Ovary (tissue), 7 donors: ENCODE measurements at regions not wholly inside any gene's neighbourhood (a gene's known extent, or its start where the extent isn't known, plus 50 kb on each side); places are given as distances from the start of the nearest gene placed in this dataset.

Experiments
- DNase-seq, 5 donors: peaks; one replicate each; pipeline ENCODE4 v3.0.0-alpha.2; 2019 to 2020
- H3K27ac ChIP-seq, 2 donors: fragments of 200-600 bp; one replicate each; pipeline versions ENCODE4 v1.5.1 to v1.8.0; 2019 to 2022
- H3K27me3 ChIP-seq: fragments of 200-600 bp; one replicate; pipeline ENCODE4 v1.8.0; 2022
- H3K36me3 ChIP-seq: fragments of 200-600 bp; sonication (generic); one replicate; pipeline ENCODE4 v1.5.1; 2019
- H3K4me1 ChIP-seq: one replicate; pipeline ENCODE4 v1.8.1; 2013; ENCODE audit warnings: mild to moderate bottlenecking, moderate library complexity; ENCODE audit not compliant: insufficient read depth
- H3K4me3 ChIP-seq: fragments of 200-600 bp; sonication (generic); one replicate; pipeline ENCODE4 v1.5.1; 2017
- H3K9me3 ChIP-seq, 2 donors: fragments of 200-600 bp in 1 of 2; sonication (generic) in 1 of 2; one replicate each; pipeline versions ENCODE4 v1.5.1 to v1.8.1; 2013 to 2019; ENCODE audit warnings: mild to moderate bottlenecking in 1 of 2, moderate library complexity in 1 of 2
- CTCF ChIP-seq, 3 donors: fragments of 450-650 bp in 2 of 3; fragments of 200-600 bp in 1 of 3; IDR thresholded peaks; one replicate each; pipeline versions ENCODE4 v1.5.1 to v1.8.0; 2016 to 2022; ENCODE audit warnings: antibody characterized with exemption in 3 of 3, mild to moderate bottlenecking in 1 of 3
- EP300 ChIP-seq: sonication (generic); formaldehyde crosslinking; IDR thresholded peaks from one replicate; pipeline ENCODE4 v1.6.1; 2017; ENCODE audit warnings: antibody characterized with exemption
- POLR2A ChIP-seq: fragments of 450-650 bp; IDR thresholded peaks from one replicate; pipeline ENCODE4 v1.6.1; 2017; ENCODE audit warnings: antibody characterized with exemption, mild to moderate bottlenecking, moderate library complexity
- WGBS, 3 donors: extraction: QIAGEN DNeasy Blood & Tissue Kit in 1 of 3; methylation state at CpG; one replicate each; pipeline versions ENCODE4 v1.1.5 to v1.1.7; 2013 to 2017; 5-methylcytosine and 5-hydroxymethylcytosine counted together
- intact Hi-C, 4 donors: fragments of 100-400 bp; cut with DNase I; formaldehyde crosslinking; loops; one replicate each; pipeline versions ENCODE4 v1.11.0 to v1.15.1; 2022 to 2023
- donor health status: DM: no; HTN: no; CAD: no; lungs with moderate emphysema.
- donor health status: DM: no; HTN: no; CAD: no.
- donor health status: Bipolar disorder and iron deficiency.
- donor health status: DM: no; HTN: no; CAD: no.
- donor health status: DM: yes; HTN: yes; CAD: no.

GRCh38 chr14:57066463-57066862 is 202.2 kb downstream of the EXOC5 start:
- H3K27ac ChIP-seq: no peak overlapping the region
- intact Hi-C loops: no loop called here
- WGBS, 3 donors: 36 to 54% (median 53%) methylated on average over 4 of the region's 4 CpGs
- DNase-seq: no peak
- no peaks in the 10 kb centered on the region for H3K36me3 ChIP-seq
- no peak overlapping the region for H3K4me3 ChIP-seq
- no peaks in the 10 kb centered on the region for H3K27me3 ChIP-seq
- no peaks in the 10 kb centered on the region for H3K9me3 ChIP-seq
- TF ChIP-seq POLR2A (no peak), CTCF (IDR thresholded peaks at IDR 0.05) (no peak), EP300 (no peak)
- no peaks in the 10 kb centered on the region for H3K4me1 ChIP-seq

GRCh38 chr14:57061009-57061711 is 207.5 kb downstream of the EXOC5 start:
- no peak overlapping the region for H3K4me3 ChIP-seq
- TF ChIP-seq POLR2A (no peak), CTCF (IDR thresholded peaks at IDR 0.05) (no peak), EP300 (no peak)
- H3K36me3 ChIP-seq: no peaks in the 10 kb centered on the region
- no peak for DNase-seq
- intact Hi-C loops: no loop called here
- H3K27me3 ChIP-seq: no peaks in the 10 kb centered on the region
- H3K9me3 ChIP-seq: no peaks in the 10 kb centered on the region
- no peak overlapping the region for H3K27ac ChIP-seq
- H3K4me1 ChIP-seq: no peaks in the 10 kb centered on the region
- 84 to 90% (median 87%) methylated on average over 5 of the region's 5 CpGs for WGBS, 3 donors

- Histone ChIP-seq H3K4me1 (no peaks in the 10 kb centered on the region), H3K27ac (no peak overlapping the region), H3K9me3 (no peaks in the 10 kb centered on the region), H3K27me3 (no peaks in the 10 kb centered on the region), H3K4me3 (no peak overlapping the region), H3K36me3 (no peaks in the 10 kb centered on the region)
- 43 to 62% (median 59%) methylated on average over 6 of the region's 6 CpGs for WGBS, 3 donors
- DNase-seq: no peak
- intact Hi-C loops: no loop called here
- no peak for TF ChIP-seq CTCF (IDR thresholded peaks at IDR 0.05)
- TF ChIP-seq EP300: no peak
- no peak for TF ChIP-seq POLR2A
Measured at GRCh38 chr14:57060276-57060955, 208.3 kb downstream of the EXOC5 start.

GRCh38 chr14:57058319-57058718 is 210.4 kb downstream of the EXOC5 start:
- Histone ChIP-seq H3K36me3 (no peaks in the 10 kb centered on the region), H3K4me3 (no peak overlapping the region), H3K4me1 (no peaks in the 10 kb centered on the region), H3K27me3 (no peaks in the 10 kb centered on the region), H3K27ac (no peak overlapping the region), H3K9me3 (no peaks in the 10 kb centered on the region)
- no peak for TF ChIP-seq POLR2A
- TF ChIP-seq CTCF (IDR thresholded peaks at IDR 0.05): no peak
- no peak for TF ChIP-seq EP300
- DNase-seq: no peak
- intact Hi-C loops: no loop called here
- 78 to 83% (median 82%) methylated on average over 7 of the region's 7 CpGs for WGBS, 3 donors
